IMR-90 (cell line): ENCODE measurements at regions not wholly inside any gene's neighbourhood (a gene's known extent, or its start where the extent isn't known, plus 50 kb on each side); places are given as distances from the start of the nearest gene placed in this dataset.

Source experiments
- BHLHE40 ChIP-seq: fragments of 150-350 bp; IDR thresholded peaks from 2 replicates; pipeline ENCODE4 v1.6.1; 2016; ENCODE audit warnings: mild to moderate bottlenecking, low read depth, low read length
- CEBPB ChIP-seq: IDR thresholded peaks from 2 replicates; pipeline ENCODE4 v1.6.1; 2012; ENCODE audit warnings: low read depth, low read length, improper control_type of control experiment
- FOS ChIP-seq: fragments of 150-350 bp; IDR thresholded peaks from 2 replicates; pipeline ENCODE4 v1.6.1; 2016; ENCODE audit warnings: low read depth, low read length
- MAFK ChIP-seq: IDR thresholded peaks from 2 replicates; pipeline ENCODE4 v1.6.1; 2012; ENCODE audit warnings: low read depth, low read length, improper control_type of control experiment
- MAZ ChIP-seq: IDR thresholded peaks from 2 replicates; pipeline ENCODE4 v1.6.1; 2012; ENCODE audit warnings: low read depth, mild to moderate bottlenecking, low read length, improper control_type of control experiment, moderate library complexity, borderline replicate concordance
- MXI1 ChIP-seq: IDR thresholded peaks from 2 replicates; pipeline ENCODE4 v1.6.1; 2012; ENCODE audit warnings: low read depth, mild to moderate bottlenecking, low read length, moderate library complexity, borderline replicate concordance
- NFE2L2 ChIP-seq: fragments of 150-350 bp; IDR thresholded peaks from 2 replicates; pipeline ENCODE4 v1.6.1; 2016; ENCODE audit warnings: low read depth, mild to moderate bottlenecking, low read length
- POLR2A ChIP-seq: IDR thresholded peaks from 2 replicates; pipeline ENCODE4 v1.6.1; 2012; ENCODE audit warnings: mild to moderate bottlenecking, low read depth, low read length
- RAD21 ChIP-seq: IDR thresholded peaks from 2 replicates; pipeline ENCODE4 v1.6.1; 2012; ENCODE audit warnings: low read length, improper control_type of control experiment
- RCOR1 ChIP-seq: IDR thresholded peaks from 2 replicates; pipeline ENCODE4 v1.6.1; 2012; ENCODE audit warnings: mild to moderate bottlenecking, low read length, improper control_type of control experiment; ENCODE audit not compliant: insufficient replicate concordance
- RFX5 ChIP-seq: IDR thresholded peaks from 2 replicates; pipeline ENCODE4 v1.8.0; 2012; ENCODE audit warnings: low read depth, mild to moderate bottlenecking, low read length, moderate library complexity
- TF ChIP-seq, protein P1 (sequence below): fragments of 150-350 bp; IDR thresholded peaks from 2 replicates; pipeline ENCODE4 v1.6.1; 2017; ENCODE audit warnings: mild to moderate bottlenecking, antibody characterized with exemption, low read length, low read depth
- TF ChIP-seq, protein P2 (sequence below): conservative IDR thresholded peaks from 2 replicates; pipeline ENCODE4 v1.5.1; 2012; ENCODE audit warnings: mild to moderate bottlenecking, low read depth, low read length, improper control_type of control experiment
- TF ChIP-seq, protein P3 (sequence below): fragments of 150-350 bp; IDR thresholded peaks from 2 replicates; pipeline ENCODE4 v1.6.1; 2016; ENCODE audit warnings: low read depth, mild to moderate bottlenecking, low read length, moderate library complexity, borderline replicate concordance

DNA sequence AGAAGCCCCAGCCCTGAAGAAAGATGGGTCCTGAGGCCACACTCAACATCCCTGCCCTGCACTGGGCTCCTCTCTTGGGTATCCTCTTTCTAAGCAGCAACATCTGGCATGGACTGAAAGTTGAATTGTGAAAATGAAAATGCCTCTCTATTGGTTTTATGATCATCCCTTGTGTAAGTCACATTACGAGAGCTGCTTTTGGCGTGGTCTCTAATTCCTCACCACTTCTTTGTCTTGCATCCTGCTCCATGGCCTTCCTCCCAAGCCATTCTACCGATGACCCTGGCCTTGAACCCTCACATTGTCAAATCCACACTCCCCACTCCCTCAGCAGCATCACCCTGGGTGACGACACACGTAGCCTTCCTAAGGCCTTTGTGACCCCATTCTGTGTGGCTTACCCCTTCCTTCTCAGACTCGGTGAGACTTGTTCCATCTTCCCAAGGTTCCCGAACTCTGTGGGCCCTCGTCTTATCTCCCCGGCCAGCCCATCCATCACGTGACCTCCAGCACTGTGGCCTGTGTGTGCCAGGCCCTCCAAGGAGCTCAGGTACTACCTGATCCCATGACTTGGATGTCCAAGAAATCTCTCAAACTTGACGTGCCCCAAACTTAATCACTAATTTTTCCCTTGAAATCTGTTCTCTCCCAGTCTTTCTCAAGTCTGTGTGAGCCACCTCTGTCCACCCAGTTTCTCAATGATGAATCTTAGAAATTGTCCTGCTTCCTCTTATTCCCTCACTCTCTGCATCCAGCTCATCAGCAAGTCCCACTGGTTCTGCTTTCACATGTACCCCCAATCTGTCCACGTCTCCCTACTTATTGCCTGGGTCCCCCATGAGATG is 194.7 kb upstream of the HS6ST1 start:
- no peak for TF ChIP-seq FOS
- TF ChIP-seq, protein P1, sequence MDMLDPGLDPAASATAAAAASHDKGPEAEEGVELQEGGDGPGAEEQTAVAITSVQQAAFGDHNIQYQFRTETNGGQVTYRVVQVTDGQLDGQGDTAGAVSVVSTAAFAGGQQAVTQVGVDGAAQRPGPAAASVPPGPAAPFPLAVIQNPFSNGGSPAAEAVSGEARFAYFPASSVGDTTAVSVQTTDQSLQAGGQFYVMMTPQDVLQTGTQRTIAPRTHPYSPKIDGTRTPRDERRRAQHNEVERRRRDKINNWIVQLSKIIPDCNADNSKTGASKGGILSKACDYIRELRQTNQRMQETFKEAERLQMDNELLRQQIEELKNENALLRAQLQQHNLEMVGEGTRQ, result no peak
- TF ChIP-seq, protein P2, sequence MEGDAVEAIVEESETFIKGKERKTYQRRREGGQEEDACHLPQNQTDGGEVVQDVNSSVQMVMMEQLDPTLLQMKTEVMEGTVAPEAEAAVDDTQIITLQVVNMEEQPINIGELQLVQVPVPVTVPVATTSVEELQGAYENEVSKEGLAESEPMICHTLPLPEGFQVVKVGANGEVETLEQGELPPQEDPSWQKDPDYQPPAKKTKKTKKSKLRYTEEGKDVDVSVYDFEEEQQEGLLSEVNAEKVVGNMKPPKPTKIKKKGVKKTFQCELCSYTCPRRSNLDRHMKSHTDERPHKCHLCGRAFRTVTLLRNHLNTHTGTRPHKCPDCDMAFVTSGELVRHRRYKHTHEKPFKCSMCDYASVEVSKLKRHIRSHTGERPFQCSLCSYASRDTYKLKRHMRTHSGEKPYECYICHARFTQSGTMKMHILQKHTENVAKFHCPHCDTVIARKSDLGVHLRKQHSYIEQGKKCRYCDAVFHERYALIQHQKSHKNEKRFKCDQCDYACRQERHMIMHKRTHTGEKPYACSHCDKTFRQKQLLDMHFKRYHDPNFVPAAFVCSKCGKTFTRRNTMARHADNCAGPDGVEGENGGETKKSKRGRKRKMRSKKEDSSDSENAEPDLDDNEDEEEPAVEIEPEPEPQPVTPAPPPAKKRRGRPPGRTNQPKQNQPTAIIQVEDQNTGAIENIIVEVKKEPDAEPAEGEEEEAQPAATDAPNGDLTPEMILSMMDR, result no peak
- TF ChIP-seq POLR2A, result no peak
- TF ChIP-seq RFX5, result no peak
- TF ChIP-seq MAFK, result no peak
- no peak for TF ChIP-seq CEBPB
- TF ChIP-seq MXI1, result no peak
- TF ChIP-seq RAD21, result no peak
- no peak for TF ChIP-seq NFE2L2
- TF ChIP-seq, protein P3, sequence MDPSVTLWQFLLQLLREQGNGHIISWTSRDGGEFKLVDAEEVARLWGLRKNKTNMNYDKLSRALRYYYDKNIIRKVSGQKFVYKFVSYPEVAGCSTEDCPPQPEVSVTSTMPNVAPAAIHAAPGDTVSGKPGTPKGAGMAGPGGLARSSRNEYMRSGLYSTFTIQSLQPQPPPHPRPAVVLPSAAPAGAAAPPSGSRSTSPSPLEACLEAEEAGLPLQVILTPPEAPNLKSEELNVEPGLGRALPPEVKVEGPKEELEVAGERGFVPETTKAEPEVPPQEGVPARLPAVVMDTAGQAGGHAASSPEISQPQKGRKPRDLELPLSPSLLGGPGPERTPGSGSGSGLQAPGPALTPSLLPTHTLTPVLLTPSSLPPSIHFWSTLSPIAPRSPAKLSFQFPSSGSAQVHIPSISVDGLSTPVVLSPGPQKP, result no peak
- TF ChIP-seq BHLHE40, result no peak
- TF ChIP-seq RCOR1, result no peak
- no peak for TF ChIP-seq MAZ
